GM18951 (cell line): ENCODE measurements at regions not wholly inside any gene's neighbourhood (a gene's known extent, or its start where the extent isn't known, plus 50 kb on each side); places are given as distances from the start of the nearest gene placed in this dataset.

Experiments
- POLR2A ChIP-seq: IDR thresholded peaks from 4 replicates; pipeline ENCODE4 v1.6.1; 2011; ENCODE audit warnings: mild to moderate bottlenecking; ENCODE audit not compliant: insufficient read length, insufficient read depth; ENCODE audit errors: extremely low read depth
- in situ Hi-C: fragments of 300-500 bp; cut with MboI; formaldehyde crosslinking; loops from one replicate; pipeline ENCODE4 v1.12.0; 2022; ENCODE audit warnings: low sequenced_read_pairs, mixed read lengths, inconsistent platforms; ENCODE audit not compliant: unreplicated experiment

DNA sequence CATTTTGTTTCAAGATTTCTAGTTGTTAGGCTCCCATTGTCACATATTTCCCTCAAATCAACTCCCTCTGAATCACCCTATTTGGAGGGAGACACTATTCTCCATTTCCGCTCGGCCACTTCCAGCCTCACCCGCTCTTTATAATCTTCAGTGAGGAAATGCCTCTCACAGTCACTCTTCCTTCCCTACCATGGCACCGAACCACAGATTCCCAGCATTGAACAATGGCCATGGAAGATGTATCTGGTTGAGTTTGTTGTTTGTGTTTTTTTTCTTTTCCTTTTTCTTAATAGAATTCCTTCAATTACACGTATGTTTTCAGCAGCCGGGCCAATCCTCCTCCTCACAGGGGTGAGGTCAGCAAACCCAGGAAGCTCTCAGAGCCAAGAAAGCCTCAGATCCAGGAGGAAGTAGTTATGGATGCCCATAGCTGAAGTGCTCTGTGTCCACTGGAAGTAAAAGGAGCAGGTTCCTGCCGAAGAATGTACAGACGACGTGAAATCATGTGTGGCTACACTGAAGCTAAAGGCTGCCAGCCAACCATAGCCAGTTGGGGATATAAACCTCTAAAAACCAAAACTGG, 472.1 kb downstream of the FOXO1 start:
- TF ChIP-seq POLR2A: no peak
- in situ Hi-C loops: no loop called here

DNA sequence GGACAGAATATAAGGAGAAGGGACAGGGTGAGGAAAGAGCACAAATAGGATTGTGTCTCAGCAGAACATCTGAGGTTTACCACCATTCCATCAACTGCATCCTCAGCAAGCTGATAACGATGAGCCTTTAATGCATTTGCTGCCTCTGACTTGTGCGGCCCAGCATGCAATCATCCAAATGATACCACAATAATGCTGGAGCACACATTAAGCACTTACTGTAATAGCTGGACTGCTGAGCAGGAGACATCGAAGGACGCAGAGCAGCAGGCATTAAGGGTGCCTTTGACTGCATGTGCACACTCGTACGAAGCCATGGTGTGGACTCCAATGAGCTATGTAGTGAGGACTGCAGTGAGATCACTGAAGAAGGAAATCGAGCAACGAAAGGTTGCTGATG, 469.4 kb downstream of the FOXO1 start:
- TF ChIP-seq POLR2A: no peak
- in situ Hi-C loops: no loop called here

DNA sequence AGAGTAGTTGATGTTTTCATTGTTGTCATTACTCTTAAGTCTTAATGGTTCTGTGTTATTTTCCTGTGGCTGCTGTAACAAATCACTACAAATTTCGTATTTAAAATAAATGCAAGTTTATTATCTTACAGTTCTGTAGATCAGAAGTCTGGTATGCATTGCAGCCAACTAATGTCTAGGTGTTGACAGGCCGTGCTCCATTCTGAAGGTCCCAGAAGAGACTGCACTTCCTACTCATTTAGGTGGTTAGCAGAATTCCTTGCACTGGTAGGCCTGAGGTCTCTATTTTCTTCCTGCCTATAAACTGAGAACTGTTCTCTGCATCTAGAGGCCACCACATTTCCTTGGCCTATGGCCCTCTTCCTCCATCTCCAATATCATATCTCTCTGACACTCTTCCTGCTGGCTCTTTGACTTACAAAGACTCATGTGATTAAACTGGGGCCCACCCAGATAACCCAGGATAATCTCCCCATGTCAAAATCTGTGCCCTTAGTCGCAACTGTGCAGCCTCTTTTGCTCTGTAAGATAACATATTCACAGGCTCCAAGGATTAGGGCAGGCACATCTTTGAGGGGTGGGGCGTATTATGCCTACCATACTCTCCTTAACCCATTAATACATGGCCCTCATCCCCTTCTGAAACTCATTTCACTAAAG, 468.4 kb downstream of the FOXO1 start:
- no peak for TF ChIP-seq POLR2A
- in situ Hi-C loops: no loop called here

DNA sequence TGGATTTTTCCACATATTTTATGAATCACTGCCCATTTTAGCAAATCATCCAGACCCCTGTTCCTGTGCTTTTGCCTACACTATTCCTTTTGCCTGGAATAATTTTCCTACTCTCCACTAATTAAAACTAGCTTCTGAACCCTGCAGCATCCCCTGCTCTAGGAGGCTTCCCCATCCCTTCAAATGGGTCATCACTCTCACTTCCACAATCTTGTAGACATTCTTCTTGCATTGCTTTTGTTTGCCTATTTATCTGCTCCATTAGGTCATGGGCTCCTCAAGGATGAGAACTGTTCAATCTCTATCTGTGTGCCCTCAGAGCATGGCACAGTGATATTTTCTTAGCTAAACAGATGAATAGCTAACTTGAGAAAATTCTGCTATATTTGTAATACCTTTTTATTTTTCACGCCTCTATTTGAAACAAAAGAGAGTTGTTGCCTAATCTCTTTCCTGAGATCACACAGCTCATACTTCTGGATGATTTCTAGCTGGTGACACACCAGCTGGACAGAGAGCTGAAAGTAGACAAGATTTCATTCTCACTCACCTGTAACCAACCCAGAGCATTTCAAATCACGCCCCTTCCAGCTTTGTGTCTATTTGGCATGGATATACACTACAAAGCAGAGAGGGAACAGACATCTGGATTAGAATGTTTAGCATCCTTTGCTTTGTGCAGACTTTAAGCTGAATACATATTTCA, 466.0 kb downstream of the FOXO1 start:
- in situ Hi-C loops: no loop called here
- no peak for TF ChIP-seq POLR2A

DNA sequence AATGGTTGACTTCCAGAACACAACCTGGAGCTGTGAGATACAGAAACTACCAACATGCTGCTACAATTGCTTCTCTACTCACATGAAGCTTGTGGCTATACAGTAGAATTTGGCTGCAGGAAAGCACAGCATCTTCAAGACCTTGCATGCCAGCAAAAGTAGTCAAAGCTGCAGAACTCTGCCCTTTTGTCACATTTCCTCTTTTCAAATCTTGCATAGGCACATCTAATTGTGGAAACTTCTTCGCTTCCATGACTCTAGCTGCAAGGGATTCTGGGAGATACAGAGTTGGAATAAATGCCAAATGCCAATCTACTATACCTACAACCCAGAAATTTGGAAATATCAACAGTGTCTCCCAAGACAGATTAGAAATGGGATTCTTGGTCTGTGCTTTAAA, 462.2 kb downstream of the FOXO1 start:
- no peak for TF ChIP-seq POLR2A
- in situ Hi-C loops: no loop called here

DNA sequence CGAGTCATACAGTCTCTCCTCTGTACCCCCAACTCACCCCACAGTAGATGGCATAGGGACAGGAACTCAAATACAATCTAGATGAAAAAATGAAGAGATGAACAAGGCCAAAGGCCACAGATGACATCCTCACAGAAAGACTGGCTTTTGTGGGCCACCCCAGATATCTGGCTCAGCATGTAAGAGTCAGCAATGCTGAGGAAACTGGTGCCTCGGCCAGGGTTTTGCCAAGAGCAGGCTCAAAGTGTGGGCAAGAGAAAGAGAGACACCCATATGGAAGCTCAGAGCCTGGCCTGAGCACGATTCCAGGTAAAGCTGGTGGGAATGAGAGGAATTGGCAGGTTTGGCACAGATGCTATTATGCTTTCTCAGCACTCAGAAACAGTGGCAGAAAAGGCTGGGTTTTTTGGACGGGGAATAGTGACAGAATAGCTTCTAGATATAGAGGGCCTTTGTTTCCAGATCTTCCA, 460.6 kb downstream of the FOXO1 start:
- in situ Hi-C loops: no loop called here
- no peak for TF ChIP-seq POLR2A

DNA sequence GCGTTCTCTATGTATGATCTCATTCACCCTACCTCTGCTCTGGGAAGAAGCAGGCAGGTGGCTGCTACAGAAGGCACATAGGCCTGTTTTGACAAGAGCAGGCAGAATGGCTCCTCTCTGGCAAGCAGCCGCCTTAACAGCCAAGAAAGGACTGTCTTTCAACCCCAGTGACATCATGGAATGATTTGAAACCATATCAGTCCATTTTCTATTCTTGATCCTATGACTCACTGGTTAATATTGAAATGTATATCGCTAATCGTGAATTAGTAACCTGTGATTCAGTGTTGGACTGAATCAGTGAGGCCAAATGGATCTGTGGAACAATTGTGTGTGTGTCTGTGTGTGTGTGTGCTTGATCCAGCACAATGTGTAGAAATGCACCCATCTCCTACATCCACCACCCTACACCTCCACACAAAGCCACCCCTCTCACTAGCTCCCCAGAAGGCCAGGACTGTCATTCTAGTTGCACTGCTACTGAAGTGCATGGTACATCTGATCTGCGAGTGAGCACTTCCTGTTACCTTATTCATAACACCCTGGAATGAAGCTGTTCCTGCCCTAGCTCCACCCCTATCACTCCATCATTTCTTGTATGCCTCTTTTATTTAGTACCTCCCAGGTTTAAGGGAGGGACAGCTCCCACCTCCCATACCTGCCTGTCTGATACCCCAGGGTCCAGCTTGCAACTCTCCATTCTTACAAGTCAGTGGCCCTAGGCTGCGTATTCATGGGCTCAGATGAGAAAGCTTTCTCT, 460.0 kb downstream of the FOXO1 start:
- TF ChIP-seq POLR2A: no peak
- in situ Hi-C loops: no loop called here

DNA sequence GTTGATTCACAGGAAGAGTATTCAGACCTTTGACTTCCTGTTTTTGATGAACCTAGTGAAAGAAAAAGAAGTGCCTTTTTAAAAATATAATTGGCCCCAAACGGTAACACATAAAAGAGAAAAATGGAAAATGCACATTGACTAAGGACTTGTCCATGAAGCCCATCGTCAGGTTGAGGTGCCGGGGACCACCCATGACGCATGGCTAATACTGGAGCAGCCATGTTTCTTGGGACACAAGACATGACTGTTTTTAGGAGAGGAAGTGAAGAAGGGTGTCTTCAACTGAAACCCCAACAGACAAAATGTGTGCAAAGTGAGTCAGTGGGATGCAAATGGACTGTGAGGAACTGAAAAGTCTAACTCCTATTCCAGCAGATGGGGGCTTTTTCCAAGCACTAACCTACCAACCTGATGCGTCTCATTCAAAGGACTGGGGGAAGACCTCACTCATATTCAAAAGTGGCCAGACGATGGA, 459.4 kb downstream of the FOXO1 start:
- in situ Hi-C loops: no loop called here
- no peak for TF ChIP-seq POLR2A

DNA sequence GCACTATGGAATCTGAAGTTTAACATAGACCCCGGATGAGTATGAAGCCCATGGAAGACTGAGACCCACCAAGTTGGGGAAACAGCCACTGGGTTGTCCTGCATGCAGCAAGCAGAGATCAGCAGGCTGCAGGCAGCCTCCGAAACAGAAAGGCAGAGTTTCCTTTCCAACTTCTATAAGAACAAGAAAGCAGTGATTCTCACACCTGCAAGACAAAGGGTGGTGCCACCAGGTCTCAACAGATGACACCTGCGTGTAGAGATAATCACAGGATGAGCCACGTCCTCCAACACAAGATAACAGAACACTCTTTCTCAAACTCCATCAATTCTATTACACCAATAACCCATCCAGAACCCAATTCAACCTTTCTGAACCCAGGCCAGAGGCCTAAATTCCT, 457.9 kb downstream of the FOXO1 start:
- TF ChIP-seq POLR2A: no peak
- in situ Hi-C loops: no loop called here

DNA sequence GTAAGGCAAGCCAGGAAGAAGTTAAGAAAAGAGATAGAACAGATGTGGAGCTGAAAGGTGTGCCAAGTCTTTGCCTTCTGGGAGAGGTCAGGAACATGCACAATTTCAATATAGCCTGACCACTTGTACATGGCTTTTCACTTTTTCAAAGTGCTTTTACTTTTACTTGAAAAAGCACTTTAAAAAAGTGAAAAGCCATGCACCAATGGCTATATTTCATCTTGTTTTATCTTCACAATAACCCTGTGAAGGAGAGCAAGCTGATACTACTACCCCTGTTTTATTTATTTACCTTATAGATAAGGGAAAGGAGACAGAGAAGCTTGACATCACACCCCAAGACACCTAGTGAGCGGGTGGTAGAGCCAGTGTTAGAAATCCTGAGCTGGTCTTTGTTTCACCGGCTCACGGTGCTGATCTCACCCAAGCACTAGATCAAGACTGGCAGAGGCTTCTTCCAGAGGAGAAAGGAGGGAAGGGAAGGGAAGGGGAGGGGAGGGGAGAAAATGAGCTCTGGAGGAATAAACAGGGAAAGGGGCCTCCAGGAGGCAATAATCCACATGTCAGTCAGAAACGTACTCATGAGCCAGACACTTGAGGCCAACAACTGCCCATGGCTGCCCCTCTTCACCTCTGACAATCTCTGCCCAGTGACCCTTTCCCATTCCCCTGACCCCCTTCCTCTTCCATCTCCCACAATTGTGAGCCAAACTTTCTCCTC, 455.4 kb downstream of the FOXO1 start:
- TF ChIP-seq POLR2A: no peak
- in situ Hi-C loops: no loop called here

DNA sequence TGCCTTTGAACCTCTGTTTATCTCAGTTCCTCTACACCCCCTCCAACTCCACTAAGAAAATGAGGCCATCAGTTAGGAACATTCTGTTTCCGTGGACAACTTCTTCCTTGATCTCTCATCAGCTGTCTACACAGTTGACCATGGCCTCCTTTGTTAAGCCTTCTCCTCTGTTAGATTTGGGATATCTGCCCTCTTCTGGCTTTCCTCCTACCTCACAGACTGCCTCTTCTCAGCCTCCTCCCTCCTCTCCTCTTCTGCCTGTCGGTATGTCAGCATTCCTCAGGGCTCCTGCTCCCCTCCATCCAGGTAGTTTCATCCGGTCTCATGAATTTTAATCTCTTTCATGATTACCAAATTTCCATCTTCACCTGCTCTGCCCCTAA, 454.9 kb downstream of the FOXO1 start:
- in situ Hi-C loops: no loop called here
- TF ChIP-seq POLR2A: no peak

DNA sequence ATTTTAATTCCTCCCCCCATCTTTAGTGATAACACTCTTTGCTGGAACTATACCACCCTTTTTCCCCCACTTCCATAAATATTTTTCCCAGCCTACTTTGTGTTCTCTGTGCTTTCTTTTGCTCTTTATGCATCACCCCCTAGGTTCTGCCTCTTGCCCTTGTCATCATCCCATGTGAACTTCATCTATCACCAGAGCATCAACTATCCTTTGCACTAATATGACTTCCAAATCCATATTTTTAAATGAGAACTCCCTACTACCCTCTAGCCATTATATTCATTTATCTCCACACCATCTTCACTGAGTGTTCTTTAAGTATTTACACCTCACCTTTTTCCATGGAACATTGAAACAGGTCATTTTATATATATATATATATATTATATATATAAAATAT, 452.7 kb downstream of the FOXO1 start:
- no peak for TF ChIP-seq POLR2A
- in situ Hi-C loops: no loop called here

DNA sequence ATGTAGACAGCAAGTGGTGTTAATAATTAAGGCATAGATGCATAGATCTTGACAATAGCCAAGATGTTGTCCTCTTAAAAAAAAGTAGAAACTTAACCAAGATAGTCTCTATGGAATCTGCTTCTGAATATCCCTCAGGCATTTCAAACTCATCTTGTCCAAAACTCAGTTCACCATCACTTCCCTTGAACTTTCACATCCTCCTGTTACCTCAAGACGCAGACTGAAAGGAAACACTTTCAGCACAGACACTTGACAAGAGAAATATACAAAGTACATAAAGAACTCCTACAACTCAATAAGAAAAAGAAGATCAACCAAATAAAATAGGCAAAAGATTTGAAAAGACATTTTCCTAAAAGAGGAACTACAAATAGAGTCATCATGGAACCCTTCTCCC, 451.1 kb downstream of the FOXO1 start:
- TF ChIP-seq POLR2A: no peak
- in situ Hi-C loops: no loop called here

DNA sequence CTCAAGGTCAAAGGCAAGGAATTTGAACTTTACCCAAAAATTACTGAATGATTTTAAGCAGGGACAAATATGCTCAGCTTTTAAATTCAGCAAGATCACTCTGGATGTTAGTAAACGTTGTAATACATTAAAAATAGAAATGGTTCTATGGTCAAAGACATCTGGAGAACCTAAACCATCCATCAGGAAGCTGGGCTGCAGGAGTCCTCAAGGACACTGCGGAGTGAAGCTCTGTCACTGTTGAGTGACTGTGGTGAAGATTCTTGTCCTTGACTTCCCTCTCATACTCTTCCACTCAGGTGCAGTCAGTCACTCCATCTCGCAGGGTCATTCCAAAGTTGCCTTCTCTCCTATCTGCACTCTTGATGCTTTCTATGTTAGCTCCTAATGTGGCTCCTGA, 450.7 kb downstream of the FOXO1 start:
- in situ Hi-C loops: no loop called here
- no peak for TF ChIP-seq POLR2A
